ENCODE measurements at regions not wholly inside any gene's neighbourhood (a gene's known extent, or its start where the extent isn't known, plus 50 kb on each side); places are given as distances from the start of the nearest gene placed in this dataset.

DNA sequence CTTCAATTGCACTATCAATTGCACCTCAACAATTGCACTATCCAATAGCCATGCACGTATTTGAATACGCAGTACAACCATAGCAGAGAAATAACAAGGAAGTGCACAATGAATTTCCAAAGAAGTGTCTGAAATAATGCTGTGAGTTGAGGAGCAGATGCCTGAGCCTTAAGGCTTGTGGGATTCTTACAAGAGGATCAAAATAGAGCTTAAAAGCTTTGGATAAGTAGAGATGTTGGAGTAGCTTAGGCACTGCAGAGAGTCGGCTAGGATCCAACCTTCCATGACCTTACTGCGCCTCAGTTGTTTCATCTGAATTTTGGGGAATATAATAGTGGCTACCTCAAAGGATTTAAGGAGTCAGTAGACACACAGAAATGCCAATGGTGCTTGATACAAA lies 196.1 kb upstream of the FLRT2 start:
- WGBS, 3 donors: 95% methylated on average over 4 of the region's 4 CpGs

GRCh38 chr14:85334316-85334715 lies 195.6 kb upstream of the FLRT2 start:
- 64 to 78% (median 64%) methylated on average over 3 of the region's 3 CpGs for WGBS, 3 donors
- no peak for DNase-seq
- intact Hi-C loops (cut with DNase I): no loop called here

More for the DNA sequence above, 196.1 kb upstream of the FLRT2 start:
- Histone ChIP-seq H3K4me3 (no peak overlapping the region), H3K27ac (no peak overlapping the region), H3K9me3 (no peaks in the 10 kb centered on the region), H3K4me1 (ENCODE audit: insufficient read depth) (no peaks in the 10 kb centered on the region), H3K27me3 (no peaks in the 10 kb centered on the region), H3K36me3 (no peaks in the 10 kb centered on the region)
- intact Hi-C loops (cut with DNase I): no loop called here
- TF ChIP-seq EP300 (IDR thresholded peaks at IDR 0.05): no peak
- TF ChIP-seq POLR2A (IDR thresholded peaks at IDR 0.05): no peak
- no peak for TF ChIP-seq CTCF (IDR thresholded peaks at IDR 0.05)
- no peak for DNase-seq

DNA sequence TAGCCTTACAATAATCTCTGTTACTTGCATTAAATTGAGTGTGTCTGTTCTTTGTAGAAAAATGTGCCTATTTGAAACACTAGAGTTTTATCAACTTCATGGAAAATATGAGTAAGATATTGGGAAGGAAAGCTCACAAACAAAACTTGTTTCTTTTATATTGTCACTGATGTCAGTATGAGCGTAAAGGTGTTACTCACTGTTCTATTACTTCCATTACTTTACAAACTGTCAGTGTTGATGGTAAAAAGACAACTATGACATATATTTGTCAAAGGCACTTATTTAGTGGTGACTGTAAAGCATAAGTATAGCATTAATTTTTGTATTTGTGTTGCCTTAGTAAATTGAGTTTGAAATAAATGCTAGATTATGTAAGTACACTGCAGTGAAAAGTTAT lies 193.7 kb upstream of the FLRT2 start:
- Histone ChIP-seq H3K9me3 (no peaks in the 10 kb centered on the region), H3K27ac (no peak overlapping the region), H3K4me1 (ENCODE audit: insufficient read depth) (no peaks in the 10 kb centered on the region), H3K4me3 (no peak overlapping the region), H3K36me3 (no peaks in the 10 kb centered on the region), H3K27me3 (no peaks in the 10 kb centered on the region)
- no peak for TF ChIP-seq POLR2A (IDR thresholded peaks at IDR 0.05)
- no peak for TF ChIP-seq EP300 (IDR thresholded peaks at IDR 0.05)
- TF ChIP-seq CTCF (IDR thresholded peaks at IDR 0.05): no peak
- 91 to 98% (median 98%) methylated on average over 1 of the region's 1 CpG for WGBS, 3 donors
- DNase-seq: no peak
- intact Hi-C loops (cut with DNase I): no loop called here

More at GRCh38 chr14:85334316-85334715, 195.6 kb upstream of the FLRT2 start:
- no peaks in the 10 kb centered on the region for H3K9me3 ChIP-seq
- TF ChIP-seq EP300 (IDR thresholded peaks at IDR 0.05) (no peak), POLR2A (IDR thresholded peaks at IDR 0.05) (no peak), CTCF (IDR thresholded peaks at IDR 0.05) (no peak)
- H3K27ac ChIP-seq: no peak overlapping the region
- no peak overlapping the region for H3K4me3 ChIP-seq
- no peaks in the 10 kb centered on the region for H3K4me1 ChIP-seq (ENCODE audit: insufficient read depth)
- H3K27me3 ChIP-seq: no peaks in the 10 kb centered on the region
- no peaks in the 10 kb centered on the region for H3K36me3 ChIP-seq

DNA sequence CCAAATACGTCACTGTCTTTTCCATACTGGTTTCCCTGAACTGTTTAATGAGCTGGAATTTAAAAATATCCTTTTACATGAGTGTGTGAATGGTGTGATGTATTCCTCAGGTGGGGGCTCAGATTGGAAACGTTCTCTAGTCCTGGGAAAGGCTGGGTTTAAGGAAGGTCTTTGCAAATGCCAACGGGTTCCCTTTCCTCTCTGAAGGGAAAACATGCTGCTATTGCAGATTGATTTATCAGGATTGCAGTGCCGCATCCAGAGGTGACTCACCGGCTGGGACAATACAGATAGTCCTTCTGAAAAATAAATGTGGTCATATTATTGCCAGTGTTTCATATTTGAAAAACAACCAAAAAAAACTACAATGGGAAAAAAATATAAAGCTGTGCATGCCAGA lies 193.1 kb upstream of the FLRT2 start:
- no peak for DNase-seq
- intact Hi-C loops (cut with DNase I): no loop called here
- no peaks in the 10 kb centered on the region for H3K4me1 ChIP-seq (ENCODE audit: insufficient read depth)
- no peaks in the 10 kb centered on the region for H3K9me3 ChIP-seq
- no peaks in the 10 kb centered on the region for H3K36me3 ChIP-seq
- no peak overlapping the region for H3K27ac ChIP-seq
- no peak overlapping the region for H3K4me3 ChIP-seq
- no peaks in the 10 kb centered on the region for H3K27me3 ChIP-seq
- TF ChIP-seq EP300 (IDR thresholded peaks at IDR 0.05) (no peak), CTCF (IDR thresholded peaks at IDR 0.05) (no peak), POLR2A (IDR thresholded peaks at IDR 0.05) (no peak)
- 61 to 65% (median 63%) methylated on average over 5 of the region's 5 CpGs for WGBS, 3 donors

GRCh38 chr14:85338895-85339294 lies 191.0 kb upstream of the FLRT2 start:
- TF ChIP-seq EP300 (IDR thresholded peaks at IDR 0.05): no peak
- no peak for TF ChIP-seq POLR2A (IDR thresholded peaks at IDR 0.05)
- no peak for TF ChIP-seq CTCF (IDR thresholded peaks at IDR 0.05)
- 44 to 51% (median 48%) methylated on average over 2 of the region's 2 CpGs for WGBS, 3 donors
- Histone ChIP-seq H3K36me3 (no peaks in the 10 kb centered on the region), H3K27me3 (no peaks in the 10 kb centered on the region), H3K9me3 (no peaks in the 10 kb centered on the region), H3K4me1 (ENCODE audit: insufficient read depth) (no peaks in the 10 kb centered on the region), H3K27ac (no peak overlapping the region), H3K4me3 (no peak overlapping the region)
- intact Hi-C loops (cut with DNase I): no loop called here
- no peak for DNase-seq

Data from ovary (tissue), 7 donors.